Breast epithelium (tissue), 3 donors: ENCODE measurements at regions not wholly inside any gene's neighbourhood (a gene's known extent, or its start where the extent isn't known, plus 50 kb on each side); places are given as distances from the start of the nearest gene placed in this dataset.

Source experiments
- POLR2A ChIP-seq: fragments of 450-650 bp; IDR thresholded peaks from one replicate; pipeline ENCODE4 v1.6.1; 2016; ENCODE audit warnings: antibody characterized with exemption, mild to moderate bottlenecking, moderate library complexity
- POLR2AphosphoS5 ChIP-seq, 3 donors: sonication (generic); formaldehyde crosslinking; IDR thresholded peaks; one replicate each; pipeline ENCODE4 v1.6.1; 2017; ENCODE audit warnings: antibody characterized with exemption in 3 of 3

DNA sequence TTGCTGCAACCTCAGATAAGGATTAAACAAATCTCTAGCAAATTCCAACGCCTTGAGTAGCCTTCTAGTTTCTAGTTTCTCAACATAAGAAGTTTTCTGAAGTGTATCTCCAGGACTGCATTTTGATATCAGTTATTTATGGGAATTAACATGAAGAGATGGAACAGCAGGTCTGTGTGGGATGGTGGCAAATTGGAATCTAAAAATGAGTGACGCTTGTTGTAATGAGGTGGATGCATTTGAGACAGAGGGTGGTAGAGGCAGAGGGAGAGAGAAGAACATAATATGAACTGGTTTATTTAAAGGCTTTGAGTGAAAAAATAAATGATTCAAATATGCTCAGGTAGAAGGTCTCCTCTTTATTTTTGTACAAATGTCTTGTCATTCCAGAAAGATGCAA lies 446.8 kb upstream of the GCFC2 start:
- TF ChIP-seq POLR2A (no peak), POLR2AphosphoS5 (IDR thresholded peaks at IDR 0.05) (no peak)
